Psoas muscle (tissue), 7 donors: ENCODE measurements at regions not wholly inside any gene's neighbourhood (a gene's known extent, or its start where the extent isn't known, plus 50 kb on each side); places are given as distances from the start of the nearest gene placed in this dataset.

Experiments
- ATAC-seq, 4 donors: fragments of 200-7000 bp; cut with Tn5 transposase; one replicate each; pipeline ENCODE4 v1.9.1; 2020; ENCODE audit warnings: moderate library complexity in 3 of 4, mild to moderate bottlenecking in 2 of 4
- DNase-seq, 2 donors: peaks; one replicate each; pipeline ENCODE4 v3.0.0-alpha.2; 2020
- H3K27ac ChIP-seq: fragments of 200-600 bp; one replicate; pipeline ENCODE4 v1.8.0; 2022
- H3K27me3 ChIP-seq, 3 donors: fragments of 200-600 bp in 1 of 3; one replicate each; pipeline versions ENCODE4 v1.6.1 to v1.8.0; 2013 to 2022; ENCODE audit warnings: low read length in 2 of 3, mild to moderate bottlenecking in 2 of 3, moderate library complexity in 1 of 3; ENCODE audit not compliant: insufficient read depth in 3 of 3
- H3K36me3 ChIP-seq, 2 donors: fragments of 200-600 bp in 1 of 2; one replicate each; pipeline versions ENCODE4 v1.6.1 to v1.8.0; 2013 to 2022; ENCODE audit warnings: low read depth in 1 of 2, mild to moderate bottlenecking in 1 of 2, moderate library complexity in 1 of 2; ENCODE audit not compliant: insufficient read depth in 1 of 2
- H3K4me1 ChIP-seq: fragments of 200-600 bp; one replicate; pipeline ENCODE4 v1.8.0; 2022
- H3K4me3 ChIP-seq: fragments of 200-600 bp; one replicate; pipeline ENCODE4 v1.8.0; 2022; ENCODE audit warnings: mild to moderate bottlenecking
- H3K9me3 ChIP-seq: fragments of 200-600 bp; one replicate; pipeline ENCODE4 v1.8.0; 2022
- CTCF ChIP-seq: fragments of 200-600 bp; IDR thresholded peaks from one replicate; pipeline ENCODE4 v1.8.0; 2022; ENCODE audit warnings: antibody characterized with exemption
- WGBS, 3 donors: extraction: QIAGEN DNeasy Blood & Tissue Kit; methylation state at CpG; one replicate each; pipeline versions ENCODE4 v1.1.6 to v1.1.7; 2013; 5-methylcytosine and 5-hydroxymethylcytosine counted together
- intact Hi-C, 2 donors: fragments of 100-400 bp; cut with DNase I; formaldehyde crosslinking; loops; one replicate each; pipeline versions ENCODE4 v1.11.0 to v1.14.2; 2022
- donor health status: healthy with polysubstance abuse.
- donor health status: DM: no; HTN: no; CAD: no; lungs with moderate emphysema.
- donor health status: Bipolar disorder and iron deficiency.
- donor health status: healthy.
- donor health status: DM: yes; HTN: yes; CAD: no.
- donor health status: DM: no; HTN: no; CAD: no.
- donor health status: DM: yes; HTN: yes; CAD: no.

DNA sequence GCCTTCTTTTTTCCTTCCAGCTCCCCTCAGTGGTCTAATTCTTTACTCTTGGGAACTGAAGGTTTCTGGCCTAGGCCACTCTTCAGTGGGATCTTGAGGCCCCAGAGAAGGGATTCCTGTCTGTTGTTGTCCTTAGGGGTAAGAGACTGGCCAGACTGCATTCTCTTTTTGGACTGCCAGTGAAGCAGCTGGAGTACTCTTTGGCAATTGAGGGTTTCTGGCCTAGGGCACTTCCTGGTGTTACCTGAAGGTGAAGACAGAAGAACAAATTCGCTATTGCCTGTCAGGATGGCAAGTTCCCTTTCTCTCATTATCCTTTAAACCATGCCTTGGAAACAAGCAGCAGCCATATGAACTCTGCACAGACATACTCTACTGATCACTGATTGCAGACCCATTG lies 286.6 kb upstream of the ZP4 start:
- no peak for TF ChIP-seq CTCF
- H3K4me3 ChIP-seq: no peak overlapping the region
- H3K4me1 ChIP-seq: no peaks in the 10 kb centered on the region
- no peak for ATAC-seq
- intact Hi-C loops: no loop called here
- DNase-seq: no peak
- no peaks in the 10 kb centered on the region for H3K36me3 ChIP-seq
- no peaks in the 10 kb centered on the region for H3K9me3 ChIP-seq
- 65 to 81% (median 73%) methylated on average over 1 of the region's 1 CpG for WGBS, 3 donors
- no peak overlapping the region for H3K27ac ChIP-seq
- no peaks in the 10 kb centered on the region for H3K27me3 ChIP-seq

DNA sequence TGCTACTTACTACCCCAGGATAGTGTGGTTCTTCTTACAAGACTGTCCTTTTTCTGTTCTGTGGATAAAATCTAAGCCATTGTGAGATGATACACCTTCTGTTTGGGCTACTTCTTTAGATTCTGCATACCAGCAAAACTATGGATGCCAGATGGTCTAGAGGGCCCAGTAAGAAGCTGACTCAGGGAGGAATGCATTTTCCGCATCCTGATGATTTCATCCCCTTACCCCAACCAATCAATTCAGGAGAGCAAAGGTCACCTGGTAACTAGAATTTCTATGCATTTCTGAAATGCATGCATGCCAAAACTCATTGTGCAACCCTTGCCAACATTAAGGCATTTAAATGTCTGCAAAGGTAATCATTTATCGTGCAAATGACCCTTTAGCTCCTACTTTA lies 285.7 kb upstream of the ZP4 start:
- WGBS, 3 donors: 65 to 91% (median 88%) methylated on average over 2 of the region's 2 CpGs
- Histone ChIP-seq H3K27ac (no peak overlapping the region), H3K27me3 (no peaks in the 10 kb centered on the region), H3K4me1 (no peaks in the 10 kb centered on the region), H3K4me3 (no peak overlapping the region), H3K36me3 (no peaks in the 10 kb centered on the region), H3K9me3 (no peaks in the 10 kb centered on the region)
- intact Hi-C loops: no loop called here
- TF ChIP-seq CTCF: no peak
- DNase-seq (no peak), ATAC-seq (no peak)

DNA sequence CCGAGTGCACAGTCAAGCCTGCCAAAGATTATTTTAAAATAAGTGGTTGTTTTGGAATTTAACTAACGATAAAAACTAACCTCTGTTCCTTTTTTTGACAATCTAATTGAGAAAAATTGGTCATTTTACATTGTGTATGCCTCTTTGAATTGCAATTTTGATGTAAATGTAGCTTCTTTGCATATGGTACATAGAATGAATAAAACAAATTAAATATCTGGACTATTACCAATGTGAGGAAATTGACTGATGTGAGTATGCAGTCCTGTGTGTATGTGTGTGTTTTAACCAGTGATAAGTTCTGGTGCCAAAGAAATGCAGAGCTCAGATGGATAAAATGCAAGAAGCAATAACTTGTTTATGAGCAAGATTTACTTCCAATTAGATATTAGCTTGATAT lies 281.3 kb upstream of the ZP4 start:
- no peaks in the 10 kb centered on the region for H3K9me3 ChIP-seq

DNA sequence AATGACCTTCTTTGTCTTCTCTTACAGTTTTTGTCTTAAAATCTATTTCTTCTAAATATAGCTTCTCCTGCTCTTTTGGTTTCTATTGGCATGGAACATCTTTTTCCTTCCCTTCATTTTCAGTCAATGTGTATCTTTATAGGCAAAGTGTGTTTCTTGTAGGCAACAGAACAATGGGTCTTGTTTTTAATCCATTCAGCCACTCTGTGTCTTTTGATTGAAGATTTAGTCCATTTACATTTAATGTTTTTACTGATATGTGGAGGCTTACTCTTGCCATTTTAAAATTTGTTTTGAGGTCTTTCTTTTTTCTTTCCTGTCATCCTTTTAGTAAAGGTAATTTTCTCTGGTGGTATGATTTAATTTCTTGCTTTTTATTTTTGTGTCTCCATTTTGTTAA lies 271.2 kb upstream of the ZP4 start:
- ATAC-seq (no peak), DNase-seq (no peak)
- H3K27me3 ChIP-seq: no peaks in the 10 kb centered on the region
- no peak overlapping the region for H3K27ac ChIP-seq
- H3K36me3 ChIP-seq: no peaks in the 10 kb centered on the region
- H3K4me3 ChIP-seq: no peak overlapping the region
- no peak for TF ChIP-seq CTCF
- peaks cover 6% of the 10 kb centered on the region for H3K9me3 ChIP-seq
- intact Hi-C loops: no loop called here
- no peaks in the 10 kb centered on the region for H3K4me1 ChIP-seq

More for the DNA sequence above, 281.3 kb upstream of the ZP4 start:
- no peak for TF ChIP-seq CTCF
- 50 to 55% (median 54%) methylated on average over 2 of the region's 2 CpGs for WGBS, 3 donors
- ATAC-seq: no peak
- Histone ChIP-seq H3K4me1 (no peaks in the 10 kb centered on the region), H3K4me3 (no peak overlapping the region), H3K27ac (no peak overlapping the region), H3K27me3 (no peaks in the 10 kb centered on the region), H3K36me3 (no peaks in the 10 kb centered on the region)
- intact Hi-C loops: no loop called here
- DNase-seq: no peak

DNA sequence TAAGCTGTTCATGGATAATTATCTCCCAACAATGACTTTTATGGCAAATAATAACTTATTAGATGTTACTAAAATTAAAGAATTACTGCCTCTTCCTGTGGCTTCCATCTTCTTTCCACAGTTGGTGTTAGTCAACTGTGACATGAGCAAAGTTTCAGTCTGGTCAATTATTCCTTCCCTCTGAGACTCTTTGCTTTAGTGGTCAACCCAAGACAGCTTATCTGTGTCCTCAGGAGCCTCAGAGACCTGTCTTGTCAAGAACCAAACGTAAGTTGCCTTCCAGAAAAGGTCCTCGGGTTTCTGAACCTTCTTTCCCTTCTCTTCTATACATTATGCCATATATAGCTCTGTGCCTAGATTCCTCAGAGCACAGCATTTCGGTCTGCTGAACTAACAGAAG lies 263.2 kb upstream of the ZP4 start:
- ATAC-seq (no peak), DNase-seq (no peak)
- intact Hi-C loops: no loop called here
- no peaks in the 10 kb centered on the region for H3K27me3 ChIP-seq
- TF ChIP-seq CTCF: no peak
- no peaks in the 10 kb centered on the region for H3K36me3 ChIP-seq
- H3K27ac ChIP-seq: no peak overlapping the region
- H3K9me3 ChIP-seq: no peaks in the 10 kb centered on the region
- no peaks in the 10 kb centered on the region for H3K4me1 ChIP-seq
- WGBS, 3 donors: 56 to 67% (median 61%) methylated on average over 3 of the region's 3 CpGs
- H3K4me3 ChIP-seq: no peak overlapping the region
